SK-N-DZ (cell line): ENCODE measurements at regions not wholly inside any gene's neighbourhood (a gene's known extent, or its start where the extent isn't known, plus 50 kb on each side); places are given as distances from the start of the nearest gene placed in this dataset.

Source experiments
- DNase-seq: peaks from one replicate; pipeline ENCODE4 v3.0.0-alpha.2; 2015; ENCODE audit warnings: low spot score

- DNase-seq, result no peak
Observed at GRCh38 chr9:109883623-109884022, 103.6 kb downstream of the PALM2AKAP2 start.

GRCh38 chr9:109886041-109886440, 106.0 kb downstream of the PALM2AKAP2 start:
- DNase-seq, result no peak

DNA sequence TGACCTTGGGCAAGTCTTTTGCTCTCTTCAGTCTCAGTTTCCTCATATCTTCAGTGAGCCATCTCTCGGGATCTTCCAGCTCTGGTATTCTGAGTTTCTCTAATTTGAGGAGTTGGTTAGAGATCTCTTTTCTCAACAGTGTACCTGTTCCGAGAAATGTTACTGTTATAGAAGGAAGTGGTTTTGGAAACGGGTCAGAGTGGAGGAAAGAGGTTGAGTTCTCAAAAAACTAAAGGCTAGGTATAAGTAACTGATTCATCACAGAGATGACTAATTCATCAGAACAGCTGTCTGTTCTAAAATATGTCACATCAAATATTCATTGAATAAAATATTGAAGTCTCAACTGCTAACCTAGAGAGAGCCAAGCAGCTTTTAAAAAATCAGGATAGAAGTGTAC, 106.6 kb downstream of the PALM2AKAP2 start:
- DNase-seq, result no peak

DNA sequence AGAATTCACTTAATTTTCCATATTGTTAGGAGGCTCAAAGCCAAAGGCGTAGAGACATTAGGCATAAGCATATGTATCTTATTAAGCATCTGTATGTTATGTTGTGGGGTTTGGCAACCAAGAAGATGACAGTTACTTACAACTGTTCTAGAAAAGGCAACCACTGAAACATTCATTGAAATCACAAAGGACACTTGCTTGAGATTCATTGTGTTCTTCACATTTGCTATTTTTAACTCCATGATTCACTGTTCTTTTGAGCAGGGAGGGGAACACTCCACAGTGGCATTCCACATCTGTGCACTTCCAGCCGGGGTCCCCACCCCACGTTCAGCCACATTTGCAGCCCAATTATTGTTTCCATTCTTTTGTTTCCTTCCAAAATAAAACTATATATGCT, 107.1 kb downstream of the PALM2AKAP2 start:
- DNase-seq, result no peak

DNA sequence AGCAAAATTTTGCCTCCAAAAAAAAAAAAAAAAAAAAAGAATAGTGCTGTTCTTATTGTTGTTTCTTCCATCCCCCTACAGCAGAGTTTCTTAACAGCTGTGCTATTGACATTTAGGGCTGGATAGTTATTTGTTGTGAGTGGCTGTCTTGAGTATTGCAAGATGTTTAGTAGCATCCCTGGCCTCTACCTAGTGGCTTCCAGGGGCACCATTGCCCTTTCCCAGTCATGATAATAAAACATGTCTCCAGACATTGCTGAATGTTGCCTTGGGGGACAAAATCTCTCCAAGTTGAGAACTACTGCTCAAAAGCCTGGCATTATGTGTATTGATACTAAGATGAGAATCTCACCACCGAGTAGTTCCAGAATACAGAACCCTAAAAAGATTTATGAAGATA, 108.7 kb downstream of the PALM2AKAP2 start:
- DNase-seq, result no peak

GRCh38 chr9:109889456-109889855, 109.5 kb downstream of the PALM2AKAP2 start:
- DNase-seq, result no peak

- DNase-seq, result no peak
Observed at GRCh38 chr9:109893241-109893640, 113.2 kb downstream of the PALM2AKAP2 start.

DNA sequence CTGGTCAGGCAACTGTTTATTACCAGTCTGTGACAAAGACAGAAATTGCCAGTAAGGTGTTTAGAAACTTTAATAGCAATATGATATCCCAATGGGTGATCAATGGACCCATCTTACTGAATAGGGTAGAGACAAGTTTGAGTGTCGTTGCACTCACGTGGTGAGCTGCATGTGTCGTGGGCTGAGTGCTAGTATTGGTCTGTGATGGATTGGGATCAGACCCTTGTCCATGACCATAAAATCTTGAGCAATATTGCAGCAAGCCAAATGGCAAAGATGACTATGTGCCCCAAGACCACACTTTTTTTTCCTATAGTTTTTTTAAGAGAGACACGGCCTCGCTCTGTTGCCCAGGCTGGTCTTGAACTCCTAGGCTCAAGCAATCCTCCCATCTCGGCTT, 114.5 kb downstream of the PALM2AKAP2 start:
- no peak for DNase-seq

DNA sequence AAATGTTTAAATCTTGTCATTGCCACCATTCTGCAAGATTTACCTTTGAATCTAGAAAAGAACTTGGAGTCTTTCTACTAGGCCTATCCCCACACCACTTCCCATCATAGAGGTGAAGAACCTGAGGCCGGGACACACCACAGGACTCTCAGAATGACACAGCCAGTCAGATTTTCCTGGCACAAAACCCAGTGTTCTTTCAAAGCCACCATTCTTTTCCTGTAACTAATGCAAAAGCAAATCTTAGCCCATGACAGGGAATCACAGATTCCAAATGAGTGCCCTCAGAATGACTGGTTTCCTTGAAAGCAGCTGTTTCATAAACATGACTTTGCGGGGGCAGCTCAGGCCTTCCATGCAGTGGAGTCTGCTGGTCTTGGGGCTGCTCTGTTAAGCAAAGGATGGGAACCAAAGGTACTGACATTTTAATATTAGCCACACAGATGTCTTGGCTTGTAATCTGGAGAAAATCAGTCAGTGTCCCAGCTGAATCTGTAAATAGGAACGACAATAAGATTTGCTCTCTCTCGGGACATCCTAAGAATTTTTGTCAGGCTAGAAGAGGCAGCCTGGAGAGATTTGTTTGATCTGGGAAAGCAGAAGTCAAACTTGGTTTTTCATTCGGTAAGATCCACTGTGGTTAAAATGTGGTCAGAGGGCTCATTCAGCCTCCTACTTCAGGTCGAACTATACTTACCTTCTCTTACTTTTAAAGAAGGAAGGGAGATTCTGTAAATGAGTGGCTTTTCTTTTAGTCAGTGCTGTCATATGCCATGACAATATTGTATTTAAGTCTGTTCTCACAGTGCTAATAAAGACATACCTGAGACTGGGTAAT, 115.1 kb downstream of the PALM2AKAP2 start:
- no peak for DNase-seq

DNA sequence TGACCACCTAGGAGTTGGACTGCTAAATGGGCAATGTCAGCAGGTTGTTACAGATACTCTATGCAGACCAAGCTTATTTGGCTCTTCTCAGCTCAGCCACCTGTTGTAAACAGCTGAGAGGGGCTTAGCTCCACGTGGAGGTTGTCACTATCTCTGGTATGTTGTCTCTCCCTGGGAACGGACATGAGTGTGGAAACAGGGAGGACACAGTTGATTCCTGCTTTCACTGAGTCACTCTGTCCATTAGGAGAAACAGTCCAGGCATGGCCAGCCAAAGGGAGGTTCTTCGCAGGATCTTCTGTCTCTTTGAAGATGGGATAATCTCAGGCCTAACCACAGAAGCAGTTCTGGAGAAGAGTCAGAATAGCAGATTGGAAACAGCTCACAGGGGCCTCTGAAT, 121.2 kb downstream of the PALM2AKAP2 start:
- no peak for DNase-seq

- DNase-seq, result peak; percentile 56
Observed at GRCh38 chr9:109903515-109904138, 123.6 kb downstream of the PALM2AKAP2 start.

- no peak for DNase-seq
Observed at GRCh38 chr9:109904666-109905065, 124.7 kb downstream of the PALM2AKAP2 start.

DNA sequence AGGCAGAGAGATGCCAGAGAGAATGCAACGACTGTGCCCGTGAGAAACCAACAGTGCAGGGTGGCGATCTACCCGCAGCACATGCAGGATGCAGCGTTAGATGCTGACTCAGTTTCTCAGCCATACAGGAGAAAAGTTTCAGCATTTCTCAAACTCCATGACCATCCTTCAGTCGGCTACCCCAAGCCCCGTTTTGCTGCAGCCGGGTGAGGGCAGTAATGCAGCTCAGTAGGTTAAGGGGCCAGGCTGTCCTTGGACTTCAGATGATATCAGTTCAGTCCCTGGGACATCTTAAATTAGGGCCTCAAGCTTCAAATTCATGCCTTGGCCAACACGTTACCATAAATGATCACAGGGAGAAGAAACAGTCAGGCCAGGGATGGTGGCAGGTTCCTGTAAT, 125.5 kb downstream of the PALM2AKAP2 start:
- DNase-seq, result no peak

DNA sequence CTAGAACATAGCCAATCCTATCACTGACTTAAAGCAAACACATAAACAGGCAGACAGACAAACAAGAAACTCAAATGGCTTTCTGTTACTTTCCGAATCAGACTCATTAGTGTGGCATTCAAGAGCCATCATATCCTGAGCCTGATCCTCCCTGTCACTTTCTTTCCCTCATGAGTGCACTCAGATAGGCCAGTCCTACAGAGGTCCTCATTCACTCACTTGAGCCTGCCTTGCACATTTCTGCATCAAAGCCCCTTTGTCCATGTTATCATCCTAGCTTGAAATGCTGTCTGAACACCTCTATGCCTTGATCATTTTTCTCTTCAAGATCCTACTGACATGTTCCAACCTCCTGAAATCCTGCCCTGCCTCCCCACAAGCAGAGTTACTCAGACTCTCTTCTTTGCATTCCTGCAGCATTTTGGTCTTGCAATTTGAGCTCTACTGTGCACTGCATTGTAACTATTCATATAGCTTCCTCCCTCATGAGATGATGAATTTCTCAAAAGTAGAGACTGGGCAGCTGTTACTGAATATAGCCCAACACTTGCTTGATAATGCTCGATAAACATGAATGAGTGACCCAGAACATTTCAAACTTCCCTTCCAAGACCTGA, 126.9 kb downstream of the PALM2AKAP2 start:
- DNase-seq, result no peak

DNA sequence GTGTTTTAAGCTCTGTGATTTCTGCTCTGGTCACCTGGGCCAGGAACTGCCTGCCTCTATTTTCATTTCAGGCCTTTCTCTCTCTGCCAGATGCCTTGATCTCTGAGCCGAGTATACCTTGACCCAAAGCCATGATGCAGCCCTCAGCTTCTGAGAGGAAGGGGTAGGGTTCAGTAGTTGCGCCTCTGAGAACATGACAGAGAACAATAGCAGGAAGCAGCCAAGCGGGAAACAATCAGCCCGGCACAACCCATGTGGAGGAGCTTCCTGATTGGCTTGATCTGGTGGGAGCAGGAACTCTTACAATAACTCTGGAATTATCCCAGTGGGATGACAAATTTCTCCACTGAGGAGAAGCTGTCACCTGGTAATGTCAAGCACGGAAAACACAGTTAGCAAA, 127.4 kb downstream of the PALM2AKAP2 start:
- DNase-seq, result no peak

DNA sequence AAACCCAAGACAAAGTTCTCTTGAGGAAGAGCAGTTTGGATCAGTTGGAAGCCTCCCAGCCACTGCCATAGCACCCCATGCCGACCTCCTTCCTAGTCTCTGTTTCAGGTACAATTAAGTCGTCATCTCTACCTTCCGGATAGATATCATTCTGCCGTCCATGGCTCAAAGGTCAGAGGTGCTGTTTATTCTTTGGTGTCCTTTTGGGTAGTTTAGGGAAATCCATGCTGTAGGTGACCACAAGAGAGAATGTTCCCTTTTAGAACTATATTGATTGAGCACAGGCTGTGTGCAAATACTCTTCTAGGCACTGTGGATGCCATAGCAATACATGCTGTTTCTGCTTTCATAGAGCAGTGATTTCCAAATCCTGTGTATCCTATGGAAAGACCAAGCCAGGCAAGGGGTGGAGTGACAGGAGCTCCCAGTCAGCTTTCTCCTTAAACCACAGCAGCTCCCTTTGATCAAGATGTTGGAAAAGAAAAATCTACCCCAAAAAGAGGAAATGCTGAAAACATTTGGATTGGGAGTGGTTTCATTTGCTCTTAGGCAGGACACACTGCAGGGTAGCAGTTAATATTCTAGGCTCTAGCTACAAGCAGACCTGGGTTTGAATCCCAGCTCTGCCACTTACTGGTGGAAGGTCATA, 127.9 kb downstream of the PALM2AKAP2 start:
- DNase-seq, result no peak

- no peak for DNase-seq
Observed at GRCh38 chr9:109908459-109909390, 128.7 kb downstream of the PALM2AKAP2 start.

DNA sequence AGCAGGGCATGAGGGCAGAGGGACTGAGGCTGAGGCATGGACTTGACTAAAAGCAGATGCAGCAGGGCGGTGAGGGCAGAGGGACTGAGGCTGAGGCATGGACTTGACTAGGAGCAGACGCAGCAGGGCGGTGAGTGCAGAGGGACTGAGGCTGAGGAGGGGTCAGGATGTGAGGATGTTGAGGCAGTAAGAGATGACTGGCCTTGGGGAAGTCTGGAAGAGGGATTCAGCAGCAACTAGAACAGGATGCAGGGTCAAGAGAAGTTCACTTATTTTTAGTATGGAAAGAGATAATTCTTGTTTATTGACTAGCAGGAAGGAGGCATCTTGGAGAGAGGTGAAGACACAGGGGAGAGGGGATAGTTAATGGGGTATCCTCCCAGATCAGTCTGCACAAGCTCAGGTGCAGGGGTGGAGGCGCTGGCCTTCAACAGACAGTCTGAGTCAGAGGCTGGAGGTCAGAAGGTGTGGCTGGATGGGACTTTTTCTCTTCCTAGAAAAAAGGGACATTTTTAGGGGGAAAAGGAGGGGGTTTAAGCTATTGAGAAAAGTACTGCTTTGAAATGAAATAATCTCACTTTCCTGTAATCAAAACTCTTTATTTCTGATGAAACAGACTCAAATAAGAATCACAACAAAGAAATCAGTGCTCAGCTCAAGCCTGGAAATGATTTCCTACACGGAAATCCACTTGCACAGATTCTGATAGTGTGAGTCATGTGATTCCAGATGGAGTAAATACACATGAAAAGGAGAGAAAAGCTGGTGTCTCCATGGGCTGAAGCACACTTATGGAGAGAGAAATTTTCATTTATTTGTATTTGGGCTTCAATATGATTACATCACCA, 130.9 kb downstream of the PALM2AKAP2 start:
- no peak for DNase-seq

GRCh38 chr9:109912082-109912582, 132.1 kb downstream of the PALM2AKAP2 start:
- DNase-seq, result no peak
